ENCODE measurements at regions not wholly inside any gene's neighbourhood (a gene's known extent, or its start where the extent isn't known, plus 50 kb on each side); places are given as distances from the start of the nearest gene placed in this dataset.

DNA sequence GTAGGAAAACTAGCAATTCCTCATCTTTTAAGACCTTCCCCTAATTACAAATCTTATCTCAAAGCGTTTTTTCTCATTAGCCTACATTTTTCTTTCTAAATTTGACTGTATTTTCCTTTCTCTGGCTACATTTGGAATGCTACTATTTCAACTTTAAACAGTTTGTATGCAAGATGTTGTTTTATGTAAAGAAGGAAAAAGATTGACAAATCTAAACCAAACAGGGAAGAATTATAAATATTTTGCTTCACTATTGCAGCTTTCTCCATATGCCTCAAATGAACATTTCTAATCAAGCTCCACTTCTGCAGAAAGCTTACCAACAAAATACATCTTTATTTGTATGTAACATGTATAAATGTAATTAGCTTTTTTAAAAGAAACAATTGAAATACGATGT lies 156.2 kb downstream of the MZT1 start:
- no peaks in the 10 kb centered on the region for H3K79me2 ChIP-seq (ENCODE audit: insufficient read depth, low read length)
- H3K36me3 ChIP-seq (ENCODE audit: control insufficient read depth in 1 of 2, insufficient read depth in 2 of 2, low read length in 2 of 2): no peaks in the 10 kb centered on the region; a peak in 1 of 4 replicates
- DNase-seq (ENCODE audit: low read depth, low spot score) (no peak), ATAC-seq (no peak)
- no peak overlapping the region for H3K4me2 ChIP-seq (ENCODE audit: low read length)
- RAD21 ChIA-PET (ENCODE audit: low non-redundant PET in 1 of 2, low total read pairs in 2 of 2, uncharacterized antibody in 2 of 2, unreplicated experiment in 2 of 2): no interaction called here
- no peak for TF ChIP-seq CEBPB (IDR thresholded peaks at IDR 0.05; ENCODE audit: low read depth)
- no peak for TF ChIP-seq TCF7L2 (IDR thresholded peaks at IDR 0.05; ENCODE audit: borderline replicate concordance, extremely low read depth, insufficient read depth, insufficient read length)
- no peak for TF ChIP-seq POLR2AphosphoS5 (IDR thresholded peaks at IDR 0.05; ENCODE audit: low read depth, low read length)
- TF ChIP-seq SP1 (IDR thresholded peaks at IDR 0.05; ENCODE audit: low read depth): no peak
- TF ChIP-seq RAD21 (IDR thresholded peaks at IDR 0.05; ENCODE audit: low read depth): no peak
- no peak for TF ChIP-seq FOSL1 (IDR thresholded peaks at IDR 0.05; ENCODE audit: low read depth)
- TF ChIP-seq ZNF274 (IDR thresholded peaks at IDR 0.05; ENCODE audit: low read depth, low read length): no peak
- TF ChIP-seq EGR1 (IDR thresholded peaks at IDR 0.05; ENCODE audit: low read depth): no peak
- TF ChIP-seq JUND (IDR thresholded peaks at IDR 0.05): no peak
- TF ChIP-seq EZH2 (IDR thresholded peaks at IDR 0.05): no peak
- no peak for TF ChIP-seq ZFX (IDR thresholded peaks at IDR 0.05)
- TF ChIP-seq, protein P1, sequence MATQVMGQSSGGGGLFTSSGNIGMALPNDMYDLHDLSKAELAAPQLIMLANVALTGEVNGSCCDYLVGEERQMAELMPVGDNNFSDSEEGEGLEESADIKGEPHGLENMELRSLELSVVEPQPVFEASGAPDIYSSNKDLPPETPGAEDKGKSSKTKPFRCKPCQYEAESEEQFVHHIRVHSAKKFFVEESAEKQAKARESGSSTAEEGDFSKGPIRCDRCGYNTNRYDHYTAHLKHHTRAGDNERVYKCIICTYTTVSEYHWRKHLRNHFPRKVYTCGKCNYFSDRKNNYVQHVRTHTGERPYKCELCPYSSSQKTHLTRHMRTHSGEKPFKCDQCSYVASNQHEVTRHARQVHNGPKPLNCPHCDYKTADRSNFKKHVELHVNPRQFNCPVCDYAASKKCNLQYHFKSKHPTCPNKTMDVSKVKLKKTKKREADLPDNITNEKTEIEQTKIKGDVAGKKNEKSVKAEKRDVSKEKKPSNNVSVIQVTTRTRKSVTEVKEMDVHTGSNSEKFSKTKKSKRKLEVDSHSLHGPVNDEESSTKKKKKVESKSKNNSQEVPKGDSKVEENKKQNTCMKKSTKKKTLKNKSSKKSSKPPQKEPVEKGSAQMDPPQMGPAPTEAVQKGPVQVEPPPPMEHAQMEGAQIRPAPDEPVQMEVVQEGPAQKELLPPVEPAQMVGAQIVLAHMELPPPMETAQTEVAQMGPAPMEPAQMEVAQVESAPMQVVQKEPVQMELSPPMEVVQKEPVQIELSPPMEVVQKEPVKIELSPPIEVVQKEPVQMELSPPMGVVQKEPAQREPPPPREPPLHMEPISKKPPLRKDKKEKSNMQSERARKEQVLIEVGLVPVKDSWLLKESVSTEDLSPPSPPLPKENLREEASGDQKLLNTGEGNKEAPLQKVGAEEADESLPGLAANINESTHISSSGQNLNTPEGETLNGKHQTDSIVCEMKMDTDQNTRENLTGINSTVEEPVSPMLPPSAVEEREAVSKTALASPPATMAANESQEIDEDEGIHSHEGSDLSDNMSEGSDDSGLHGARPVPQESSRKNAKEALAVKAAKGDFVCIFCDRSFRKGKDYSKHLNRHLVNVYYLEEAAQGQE (IDR thresholded peaks at IDR 0.05; ENCODE audit: low read depth): no peak
- TF ChIP-seq, protein P2, sequence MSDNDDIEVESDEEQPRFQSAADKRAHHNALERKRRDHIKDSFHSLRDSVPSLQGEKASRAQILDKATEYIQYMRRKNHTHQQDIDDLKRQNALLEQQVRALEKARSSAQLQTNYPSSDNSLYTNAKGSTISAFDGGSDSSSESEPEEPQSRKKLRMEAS (IDR thresholded peaks at IDR 0.05): no peak
- TF ChIP-seq, protein P3, sequence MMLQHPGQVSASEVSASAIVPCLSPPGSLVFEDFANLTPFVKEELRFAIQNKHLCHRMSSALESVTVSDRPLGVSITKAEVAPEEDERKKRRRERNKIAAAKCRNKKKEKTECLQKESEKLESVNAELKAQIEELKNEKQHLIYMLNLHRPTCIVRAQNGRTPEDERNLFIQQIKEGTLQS (IDR thresholded peaks at IDR 0.05): no peak
- CTCF ChIA-PET: no interaction called here
- no peaks in the 10 kb centered on the region for H3K4me1 ChIP-seq (ENCODE audit: control insufficient read depth in 1 of 2, insufficient read depth in 2 of 2, low read length in 2 of 2)
- no peaks in the 10 kb centered on the region for H3K27me3 ChIP-seq (ENCODE audit: insufficient read depth, low read length)
- H3K9ac ChIP-seq (ENCODE audit: low read length): no peak overlapping the region
- POLR2A ChIA-PET: no interaction called here
- H3K9me3 ChIP-seq (ENCODE audit: control insufficient read depth in 1 of 2, insufficient read depth in 1 of 2, low read depth in 1 of 2, low read length in 2 of 2): no peaks in the 10 kb centered on the region
- no peaks in the 10 kb centered on the region for H3K9me2 ChIP-seq (ENCODE audit: insufficient read depth)
- no TSS peak for BruUV-seq (replicated peaks)
- no peaks in the 10 kb centered on the region for H4K20me1 ChIP-seq (ENCODE audit: insufficient read depth)
- H3K27ac ChIP-seq (ENCODE audit: low read depth, low read length): no peak overlapping the region
- intact Hi-C loops (cut with micrococcal nuclease): no loop called here
- no peak overlapping the region for H2AFZ ChIP-seq (ENCODE audit: low read depth, low read length, poor library complexity, severe bottlenecking)
- no peak overlapping the region for H3K4me3 ChIP-seq (replicated peaks in 1 of 2; ENCODE audit: low read depth in 1 of 2, low read length in 2 of 2)
